Left kidney (tissue), 1 donor: ENCODE measurements at regions not wholly inside any gene's neighbourhood (a gene's known extent, or its start where the extent isn't known, plus 50 kb on each side); places are given as distances from the start of the nearest gene placed in this dataset.

Experiments used
- DNase-seq: peaks from one replicate; pipeline ENCODE4 v3.0.0-alpha.2; 2013

DNA sequence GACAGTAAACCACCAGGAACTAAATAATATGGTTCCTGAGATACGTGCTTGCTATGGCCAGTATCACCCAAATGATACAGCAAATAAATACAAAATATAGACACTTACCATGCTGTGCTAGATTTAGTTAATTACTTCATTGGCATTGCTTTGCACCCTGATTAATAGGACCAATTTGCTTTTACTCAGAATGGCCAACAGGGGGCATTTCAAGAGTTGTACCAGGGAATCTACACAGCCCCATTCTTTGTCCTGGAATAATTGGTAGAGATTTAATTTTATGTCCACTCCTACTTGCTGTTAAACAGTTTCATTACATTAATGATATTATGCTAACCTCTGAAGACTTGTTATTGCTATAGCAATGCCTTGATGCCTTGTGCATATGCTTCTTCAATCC, 280.8 kb downstream of the RERGL start:
- DNase-seq, result no peak

DNA sequence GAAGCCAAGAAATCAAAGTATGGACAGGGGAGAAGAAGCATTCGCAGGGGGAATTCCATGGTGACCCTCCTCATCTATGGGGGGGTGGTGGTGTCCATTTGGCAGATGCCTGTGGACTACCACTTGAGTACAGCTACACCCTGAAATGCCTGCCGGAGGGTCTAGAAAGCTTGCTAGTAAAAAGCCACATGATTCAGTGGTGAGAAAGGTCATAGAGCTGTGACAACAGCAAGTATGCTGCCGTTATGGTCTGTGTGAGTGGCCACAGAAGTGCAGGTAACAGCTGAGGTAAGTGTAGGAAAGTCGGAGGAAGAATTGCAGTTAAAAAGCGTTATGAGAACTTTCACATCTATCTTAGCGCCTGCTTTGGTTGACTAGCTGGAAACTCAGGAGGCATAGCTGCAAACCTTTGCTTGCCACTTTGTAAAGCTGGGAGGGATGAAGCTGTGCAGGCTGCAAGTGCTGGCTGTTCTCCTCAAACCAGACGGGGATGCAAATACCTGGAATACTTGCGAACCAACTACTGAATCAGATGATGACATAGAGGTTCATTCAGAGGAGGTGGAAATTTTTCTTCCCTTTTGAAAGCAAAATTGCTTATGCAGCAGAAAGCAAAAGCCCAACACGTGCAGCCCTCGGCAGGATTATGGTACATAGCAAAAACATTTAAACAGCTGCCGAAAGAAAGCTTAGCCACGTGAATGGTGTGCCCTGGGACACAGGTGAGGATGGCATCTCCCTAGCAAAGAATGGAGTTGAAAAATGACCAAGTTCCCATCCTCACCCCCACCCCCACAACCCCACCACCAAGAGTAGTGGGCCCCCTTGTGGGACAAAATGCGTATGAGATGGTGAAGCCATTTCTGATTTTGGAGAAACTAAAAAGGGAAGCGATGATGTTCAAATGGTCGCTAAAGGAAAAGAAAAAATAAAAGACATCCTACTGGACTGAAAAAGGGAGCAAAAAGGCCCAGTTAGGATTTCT, 287.0 kb downstream of the RERGL start:
- no peak for DNase-seq

DNA sequence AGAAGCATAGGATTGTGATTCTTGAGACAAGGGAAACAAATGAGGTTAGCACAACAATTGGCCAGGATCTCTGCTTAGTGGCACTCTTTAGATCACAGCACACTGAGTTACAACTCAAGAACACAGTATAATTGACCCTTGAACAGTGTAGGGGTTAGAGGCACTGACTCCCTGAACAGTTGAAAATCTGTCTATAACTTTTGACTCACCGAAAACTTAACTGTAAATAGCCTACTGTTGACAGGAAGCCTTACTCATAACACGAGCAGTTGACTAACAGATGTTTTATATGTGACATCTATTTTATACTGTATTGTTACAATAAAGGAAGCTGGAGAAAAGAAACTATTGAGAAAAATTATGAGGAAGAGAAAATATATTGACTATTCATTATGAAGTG, 296.1 kb downstream of the RERGL start:
- DNase-seq, result no peak

DNA sequence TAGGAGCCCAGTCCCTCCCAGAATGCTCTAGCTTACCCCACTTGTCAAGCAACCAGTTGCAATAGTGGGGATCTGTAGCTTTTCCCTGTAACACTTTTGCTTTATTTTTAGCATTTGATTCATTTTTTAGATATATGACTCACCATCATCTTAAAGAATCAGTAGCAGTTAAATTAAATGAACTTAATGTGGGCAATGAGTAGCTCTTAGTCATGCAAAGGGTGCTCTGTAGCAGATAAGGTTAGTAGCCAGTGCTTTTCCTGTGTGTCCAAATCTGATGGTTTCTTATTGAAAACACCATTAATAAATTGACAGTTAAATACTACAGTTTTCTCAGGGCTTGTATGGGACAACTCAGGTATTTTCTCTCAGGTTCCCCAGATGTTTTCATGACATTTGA, 311.8 kb downstream of the RERGL start:
- no peak for DNase-seq

DNA sequence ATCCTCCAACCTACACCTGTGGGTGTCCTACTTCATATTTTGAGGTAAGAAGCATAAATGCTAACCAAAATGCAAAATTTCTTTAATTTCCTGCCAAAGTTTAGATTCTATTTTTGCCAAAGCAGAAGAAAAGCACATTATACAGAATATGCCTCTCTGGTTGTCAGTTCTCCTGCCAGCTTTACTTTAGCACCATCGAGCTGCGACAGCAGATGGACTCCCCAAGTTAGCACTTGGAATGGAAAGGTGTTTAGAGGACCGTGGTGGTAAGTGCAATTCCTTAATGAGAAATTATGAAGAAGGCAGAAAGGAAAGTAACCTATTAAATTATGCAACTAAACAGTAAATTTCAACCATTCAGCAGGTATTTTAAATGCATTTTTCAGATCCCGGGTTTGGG, 326.6 kb downstream of the RERGL start:
- no peak for DNase-seq

DNA sequence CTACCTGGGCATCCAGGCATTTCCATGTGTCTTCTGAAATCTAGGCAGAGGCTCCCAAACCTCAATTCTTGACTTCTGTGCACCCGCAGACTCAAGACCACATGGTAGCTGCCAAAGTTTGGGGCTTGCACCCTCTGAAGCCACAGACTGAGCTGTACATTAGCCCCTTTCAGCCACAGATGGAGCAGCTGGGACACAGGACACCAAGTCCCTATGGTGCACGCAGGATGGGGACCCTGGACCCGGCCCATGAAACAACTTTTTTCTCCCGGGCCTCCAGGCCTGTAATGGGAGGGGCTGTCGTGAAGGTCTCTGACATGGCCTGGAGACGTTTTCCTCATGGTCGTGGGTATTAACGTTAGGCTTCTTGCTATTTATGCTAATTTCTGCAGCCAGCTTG, 330.0 kb downstream of the RERGL start:
- no peak for DNase-seq
